Mesenchymal stem cell (in vitro differentiated cells and primary cell): ENCODE measurements at regions not wholly inside any gene's neighbourhood (a gene's known extent, or its start where the extent isn't known, plus 50 kb on each side); places are given as distances from the start of the nearest gene placed in this dataset.
"Not testable (repeated sequence)": the region's sequence is repeated elsewhere in the genome, so short reads cannot be mapped to it uniquely, and the experiment has no call there.

Source experiments
- DNase-seq: peaks from one replicate; pipeline ENCODE4 v3.0.0-alpha.2; 2013
- H2AFZ ChIP-seq: one replicate; pipeline ENCODE4 v1.6.1; 2013; ENCODE audit warnings: low read depth, mild to moderate bottlenecking, control low read depth, inconsistent platforms, low read length, moderate library complexity
- H2AK5ac ChIP-seq: 2 replicates; pipeline ENCODE4 v1.6.1; 2013; ENCODE audit warnings: low read length, moderate library complexity, mild to moderate bottlenecking, inconsistent platforms; ENCODE audit not compliant: severe bottlenecking
- H2BK120ac ChIP-seq: one replicate; pipeline ENCODE4 v1.6.1; 2013; ENCODE audit warnings: low read depth, mild to moderate bottlenecking, inconsistent platforms, low read length, moderate library complexity
- H2BK12ac ChIP-seq, 2 experiments: one replicate each; pipeline ENCODE4 v1.6.1; 2013; ENCODE audit warnings: inconsistent platforms in 2 of 2, low read length in 2 of 2, mild to moderate bottlenecking in 2 of 2, moderate library complexity in 2 of 2, control low read depth in 1 of 2
- H2BK15ac ChIP-seq: one replicate; pipeline ENCODE4 v1.6.1; 2013; ENCODE audit warnings: mild to moderate bottlenecking, low read depth, inconsistent platforms; ENCODE audit not compliant: poor library complexity, severe bottlenecking
- H2BK5ac ChIP-seq: 2 replicates; pipeline ENCODE4 v1.6.1; 2013; ENCODE audit warnings: low read depth, mild to moderate bottlenecking, low read length, control low read depth, inconsistent platforms; ENCODE audit not compliant: poor library complexity, severe bottlenecking
- H3K14ac ChIP-seq, 2 experiments: one replicate each; pipeline ENCODE4 v1.6.1; 2013; ENCODE audit warnings: inconsistent platforms in 2 of 2, low read length in 2 of 2, control low read depth in 1 of 2, mild to moderate bottlenecking in 1 of 2, moderate library complexity in 1 of 2
- H3K18ac ChIP-seq, 2 experiments: one replicate each; pipeline ENCODE4 v1.6.1; 2013; ENCODE audit warnings: inconsistent platforms in 2 of 2, low read length in 2 of 2, control low read depth in 1 of 2, low read depth in 1 of 2, mild to moderate bottlenecking in 1 of 2
- H3K23ac ChIP-seq, 2 experiments: one replicate each; pipeline ENCODE4 v1.6.1; 2013; ENCODE audit warnings: inconsistent platforms in 2 of 2, low read length in 2 of 2, mild to moderate bottlenecking in 2 of 2, moderate library complexity in 2 of 2, control low read depth in 1 of 2
- H3K27ac ChIP-seq: 2 replicates; pipeline ENCODE4 v1.5.1; 2013; ENCODE audit warnings: mild to moderate bottlenecking, moderate library complexity, low read length, control low read depth, inconsistent platforms; ENCODE audit not compliant: poor library complexity, severe bottlenecking
- H3K27me3 ChIP-seq, 2 experiments: 2 replicates each; pipeline versions ENCODE4 v1.6.1 to v1.7.0; 2013; ENCODE audit warnings: low read length in 2 of 2, mild to moderate bottlenecking in 2 of 2, moderate library complexity in 2 of 2, control low read depth in 1 of 2, inconsistent platforms in 1 of 2; ENCODE audit not compliant: control insufficient read depth in 1 of 2, insufficient read depth in 1 of 2
- H3K36me3 ChIP-seq, 2 experiments: 2 replicates each; pipeline versions ENCODE4 v1.6.1 to v1.7.0; 2013; ENCODE audit warnings: low read length in 2 of 2, control low read depth in 1 of 2, inconsistent platforms in 1 of 2, low read depth in 1 of 2, mild to moderate bottlenecking in 1 of 2; ENCODE audit not compliant: insufficient read depth in 2 of 2, control insufficient read depth in 1 of 2
- H3K4ac ChIP-seq, 2 experiments: one replicate each; pipeline ENCODE4 v1.6.1; 2013; ENCODE audit warnings: inconsistent platforms in 2 of 2, low read length in 2 of 2, mild to moderate bottlenecking in 2 of 2, moderate library complexity in 2 of 2, control low read depth in 1 of 2, low read depth in 1 of 2
- H3K4me1 ChIP-seq: 2 replicates; pipeline ENCODE4 v1.6.1; 2013; ENCODE audit warnings: low read depth, low read length, control low read depth; ENCODE audit not compliant: control insufficient read depth, insufficient read depth
- H3K4me2 ChIP-seq: 2 replicates; pipeline ENCODE4 v1.6.1; 2013; ENCODE audit warnings: low read length, mild to moderate bottlenecking, inconsistent platforms; ENCODE audit not compliant: poor library complexity, severe bottlenecking
- H3K4me3 ChIP-seq, 2 experiments: 2 replicates each; pipeline versions ENCODE4 v1.5.1 to v1.7.0; 2013; ENCODE audit warnings: low read length in 2 of 2, mild to moderate bottlenecking in 2 of 2, control low read depth in 1 of 2, low read depth in 1 of 2; ENCODE audit not compliant: insufficient read depth in 1 of 2
- H3K79me1 ChIP-seq: replicated peaks from 2 replicates; pipeline ENCODE4 v1.6.1; 2013; ENCODE audit warnings: mild to moderate bottlenecking, control low read depth, low read length, inconsistent platforms; ENCODE audit not compliant: poor library complexity, severe bottlenecking
- H3K9ac ChIP-seq: 2 replicates; pipeline ENCODE4 v1.7.0; 2013; ENCODE audit warnings: mild to moderate bottlenecking, low read length, moderate library complexity
- H3K9me3 ChIP-seq: 2 replicates; pipeline ENCODE4 v1.7.0; 2013; ENCODE audit warnings: mild to moderate bottlenecking, low read length; ENCODE audit not compliant: control insufficient read depth
- H4K8ac ChIP-seq: one replicate; pipeline ENCODE4 v1.6.1; 2013; ENCODE audit warnings: inconsistent platforms, mild to moderate bottlenecking, low read length, moderate library complexity
- H4K91ac ChIP-seq: one replicate; pipeline ENCODE4 v1.6.1; 2013; ENCODE audit warnings: mild to moderate bottlenecking, low read length, inconsistent platforms
- WGBS: methylation state at CpG from one replicate; pipeline ENCODE4 v1.1.7; 2013; ENCODE audit warnings: mixed read lengths; 5-methylcytosine and 5-hydroxymethylcytosine counted together

DNA sequence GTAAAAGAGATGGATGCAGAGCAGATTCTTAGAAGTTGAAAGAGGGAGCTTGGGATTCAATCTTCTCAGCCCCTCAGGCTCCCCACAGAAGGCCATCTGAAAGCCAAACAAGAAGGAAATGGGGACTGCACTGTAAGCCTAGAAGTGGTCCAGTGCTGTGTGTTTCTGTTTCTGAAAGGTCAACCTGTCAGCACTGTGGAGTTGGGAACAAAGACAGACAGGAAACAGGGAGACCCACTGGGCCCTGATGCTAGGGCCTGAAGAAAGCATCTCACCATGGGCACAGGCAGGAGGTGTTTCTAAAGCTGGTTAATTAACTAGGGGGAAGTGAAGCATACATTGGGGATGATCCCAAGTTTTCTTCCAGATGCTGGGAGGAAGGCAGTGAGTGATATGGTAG lies 62.5 kb upstream of the CDC42EP3 start:
- not testable (repeated sequence) for H4K8ac ChIP-seq

GRCh38 chr2:37734891-37735523 lies 63.6 kb upstream of the CDC42EP3 start:
- Histone ChIP-seq H3K27ac (peak overlapping the region; percentile 89), H2BK12ac (peak overlapping the region in 1 of 2 experiments; percentile 45), H3K9ac (peak overlapping the region; percentile 61), H3K4ac (peak overlapping the region in 1 of 2 experiments; percentile 49)
- H3K79me1 ChIP-seq, H3K36me3 ChIP-seq, H2BK120ac ChIP-seq, H3K4me1 ChIP-seq, H3K14ac ChIP-seq, H2AFZ ChIP-seq, H2BK15ac ChIP-seq, H3K23ac ChIP-seq, H2AK5ac ChIP-seq, H2BK5ac ChIP-seq, H3K27me3 ChIP-seq, H4K91ac ChIP-seq, H4K8ac ChIP-seq, H3K18ac ChIP-seq, H3K4me2 ChIP-seq, H3K9me3 ChIP-seq, H3K4me3 ChIP-seq: not testable (repeated sequence)
- DNase-seq = peak; percentile 58
- WGBS = no CpG with 5 or more reads among the region's 8 CpGs

More for the DNA sequence above, 62.5 kb upstream of the CDC42EP3 start:
- peak overlapping the region in 1 of 2 experiments; percentile 6 for H2BK12ac ChIP-seq
- not testable (repeated sequence) for H3K9me3 ChIP-seq, H3K27me3 ChIP-seq, H3K27ac ChIP-seq, H2BK5ac ChIP-seq, H3K4me3 ChIP-seq, H4K91ac ChIP-seq, DNase-seq, H2BK120ac ChIP-seq, H2BK15ac ChIP-seq, H3K23ac ChIP-seq, H3K9ac ChIP-seq, H3K79me1 ChIP-seq, H3K36me3 ChIP-seq, H3K4me2 ChIP-seq, H3K14ac ChIP-seq, H3K4me1 ChIP-seq, H2AFZ ChIP-seq
- H3K18ac ChIP-seq = peak overlapping the region in 1 of 2 experiments; percentile 68
- H2AK5ac ChIP-seq = peak overlapping the region; percentile 13
- H3K4ac ChIP-seq = peak overlapping the region in 1 of 2 experiments; percentile 11

DNA sequence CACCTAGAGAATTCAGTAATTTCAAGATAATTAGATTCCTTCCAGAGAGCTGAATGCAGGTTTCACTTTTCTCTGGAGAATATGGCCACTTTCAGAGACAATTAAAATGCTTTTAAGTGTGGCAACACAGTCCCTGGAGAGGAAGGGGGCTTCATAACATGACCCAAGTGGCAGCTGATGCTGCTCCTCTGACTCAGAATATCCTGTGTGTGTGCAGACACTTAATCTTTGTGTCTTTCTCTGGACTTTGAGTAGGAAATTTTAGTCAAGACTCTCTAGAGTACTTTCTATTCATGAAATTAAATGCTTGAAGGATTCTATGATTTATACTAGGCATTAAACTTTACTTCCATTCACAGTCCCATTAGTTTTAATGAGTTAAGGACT lies 64.1 kb upstream of the CDC42EP3 start:
- not testable (repeated sequence) for H4K8ac ChIP-seq, H3K4me3 ChIP-seq, H3K36me3 ChIP-seq, H2AK5ac ChIP-seq, H2BK15ac ChIP-seq, H3K18ac ChIP-seq, H3K79me1 ChIP-seq, H3K4ac ChIP-seq, H3K9me3 ChIP-seq, H3K23ac ChIP-seq, H3K4me1 ChIP-seq, H3K27me3 ChIP-seq, H3K4me2 ChIP-seq, H4K91ac ChIP-seq, H2BK120ac ChIP-seq, H2AFZ ChIP-seq, H2BK5ac ChIP-seq, H3K14ac ChIP-seq, H2BK12ac ChIP-seq
- peak overlapping the region; percentile 89 for H3K27ac ChIP-seq
- H3K9ac ChIP-seq = peak overlapping the region; percentile 61
- DNase-seq = peak; percentile 77

GRCh38 chr2:37737507-37737906 lies 66.1 kb upstream of the CDC42EP3 start:
- Histone ChIP-seq H2BK12ac (no peak overlapping the region), H3K79me1 (no peaks in the 10 kb centered on the region), H3K4me1 (peaks cover 7% of the 10 kb centered on the region), H3K4ac (no peak overlapping the region), H3K9ac (no peak overlapping the region), H3K27me3 (no peaks in the 10 kb centered on the region), H3K9me3 (no peaks in the 10 kb centered on the region), H3K27ac (no peak overlapping the region), H2AFZ (no peak overlapping the region), H2BK120ac (no peak overlapping the region), H2BK15ac (no peak overlapping the region), H2AK5ac (no peak overlapping the region), H3K4me2 (no peak overlapping the region), H3K18ac (no peak overlapping the region), H4K8ac (no peak overlapping the region), H3K36me3 (no peaks in the 10 kb centered on the region), H3K4me3 (no peak overlapping the region), H3K23ac (no peak overlapping the region), H2BK5ac (no peak overlapping the region), H4K91ac (no peak overlapping the region), H3K14ac (no peak overlapping the region)
- peak; percentile 25 for DNase-seq
